Natural killer cell treated with Interleukin-12 subunit alpha and Interleukin-12 subunit beta and Interleukin-15 and Interleukin-18, amount 100 ng/mL, for 72 hours (primary cell): ENCODE measurements at regions not wholly inside any gene's neighbourhood (a gene's known extent, or its start where the extent isn't known, plus 50 kb on each side); places are given as distances from the start of the nearest gene placed in this dataset.

Experiments used
- ATAC-seq, 2 donors: fragments of 150-1000 bp; cut with Tn5 transposase in 1 of 2; sonication (Bioruptor Pico), chemical (Tn5 transposase) in 1 of 2; 2 replicates each; pipeline ENCODE4 v1.10.0; 2021
- DNase-seq: peaks from one replicate; pipeline ENCODE4 v3.0.0; 2022; ENCODE audit warnings: low spot score
- H3K27ac Mint-ChIP-seq, 2 donors: 1 replicate in 1 of 2; 2 replicates in 1 of 2; pipeline ENCODE4 v1.8.0; 2022; ENCODE audit warnings: mixed read lengths in 2 of 2, mild to moderate bottlenecking in 1 of 2, moderate library complexity in 1 of 2
- H3K27me3 Mint-ChIP-seq, 2 donors: 1 replicate in 1 of 2; 2 replicates in 1 of 2; pipeline ENCODE4 v1.8.0; 2022; ENCODE audit warnings: mixed read lengths in 2 of 2
- H3K36me3 Mint-ChIP-seq: one replicate; pipeline ENCODE4 v1.8.0; 2022; ENCODE audit warnings: mixed read lengths
- H3K4me1 Mint-ChIP-seq, 2 donors: 1 replicate in 1 of 2; 2 replicates in 1 of 2; pipeline ENCODE4 v1.8.0; 2022; ENCODE audit warnings: low read depth in 2 of 2, mixed read lengths in 2 of 2, mild to moderate bottlenecking in 1 of 2
- H3K4me3 Mint-ChIP-seq: one replicate; pipeline ENCODE4 v1.8.0; 2022; ENCODE audit warnings: mixed read lengths
- H3K9me3 Mint-ChIP-seq: 2 replicates; pipeline ENCODE4 v1.8.0; 2022; ENCODE audit warnings: mixed read lengths

DNA sequence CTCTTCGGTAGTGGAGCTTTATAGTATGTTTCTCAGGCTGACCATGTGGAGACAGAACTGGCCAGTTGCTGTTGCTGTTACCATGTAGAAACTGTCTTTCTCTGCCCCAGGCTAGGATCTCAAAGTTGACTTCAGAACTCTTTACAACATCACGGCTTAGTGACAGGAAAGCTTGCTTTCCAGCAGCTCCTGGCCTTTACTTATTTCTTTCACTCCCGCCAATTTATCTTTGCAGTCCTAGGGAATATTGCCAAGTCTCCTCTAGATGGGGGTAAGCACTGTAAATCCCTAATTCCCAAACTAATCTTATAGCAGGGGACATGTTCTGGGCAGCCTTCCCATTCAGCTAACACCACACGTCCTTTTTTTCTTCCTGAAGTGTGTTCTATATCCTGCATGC, 631.6 kb downstream of the SPRY1 start:
- ATAC-seq (no peak), DNase-seq (no peak)
- Mint-ChIP-seq H3K4me3 (no peak overlapping the region), H3K9me3 (peaks cover 3% of the 10 kb centered on the region), H3K4me1 (no peaks in the 10 kb centered on the region), H3K27ac (no peak overlapping the region), H3K36me3 (no peaks in the 10 kb centered on the region), H3K27me3 (no peaks in the 10 kb centered on the region)

DNA sequence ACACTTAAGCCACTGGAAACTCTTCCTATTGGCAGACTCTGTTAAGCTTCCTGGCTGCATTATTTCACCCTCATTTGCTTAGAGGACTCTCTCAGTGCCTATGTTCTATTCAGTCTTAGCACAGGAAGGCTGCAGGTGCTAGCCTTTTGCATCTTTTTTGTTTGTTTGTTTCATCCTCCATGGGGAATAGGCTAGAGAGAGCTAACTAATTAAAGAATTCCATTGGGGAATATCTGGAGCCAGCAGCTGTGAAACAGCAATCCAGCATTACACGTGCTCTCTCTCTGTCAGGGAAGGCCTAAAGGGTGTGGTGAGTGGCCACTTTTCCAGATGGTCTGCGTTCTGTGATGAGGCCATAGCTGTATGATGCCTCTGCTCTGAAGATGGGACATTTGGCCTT, 633.6 kb downstream of the SPRY1 start:
- H3K27ac Mint-ChIP-seq, result no peak overlapping the region
- no peak for ATAC-seq
- no peaks in the 10 kb centered on the region for H3K36me3 Mint-ChIP-seq
- H3K27me3 Mint-ChIP-seq, result no peaks in the 10 kb centered on the region
- peaks cover 3% of the 10 kb centered on the region for H3K9me3 Mint-ChIP-seq
- H3K4me1 Mint-ChIP-seq, result no peaks in the 10 kb centered on the region
- H3K4me3 Mint-ChIP-seq, result no peak overlapping the region
- no peak for DNase-seq

DNA sequence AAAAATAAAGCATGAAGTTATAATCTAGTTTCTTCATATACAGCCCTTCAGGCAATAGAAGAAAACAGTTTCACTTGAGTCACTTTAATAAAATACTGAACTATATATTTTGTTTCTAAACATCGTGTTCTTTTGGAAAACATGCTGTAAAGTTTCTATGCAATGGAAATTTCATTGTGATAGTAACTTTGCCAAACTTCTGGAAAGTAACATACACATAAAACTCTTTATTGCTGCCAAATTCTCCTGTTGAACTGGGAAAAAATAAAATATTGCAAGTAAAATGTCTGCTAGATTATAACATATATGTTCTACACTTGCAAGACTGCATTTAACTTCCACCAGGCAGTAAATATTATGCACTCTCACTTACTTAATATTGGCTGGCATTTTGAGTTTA, 635.4 kb downstream of the SPRY1 start:
- Mint-ChIP-seq H3K27me3 (no peaks in the 10 kb centered on the region), H3K36me3 (no peaks in the 10 kb centered on the region), H3K27ac (no peak overlapping the region), H3K4me3 (no peak overlapping the region), H3K4me1 (no peaks in the 10 kb centered on the region), H3K9me3 (peaks cover 2% of the 10 kb centered on the region)
- ATAC-seq (no peak), DNase-seq (no peak)

DNA sequence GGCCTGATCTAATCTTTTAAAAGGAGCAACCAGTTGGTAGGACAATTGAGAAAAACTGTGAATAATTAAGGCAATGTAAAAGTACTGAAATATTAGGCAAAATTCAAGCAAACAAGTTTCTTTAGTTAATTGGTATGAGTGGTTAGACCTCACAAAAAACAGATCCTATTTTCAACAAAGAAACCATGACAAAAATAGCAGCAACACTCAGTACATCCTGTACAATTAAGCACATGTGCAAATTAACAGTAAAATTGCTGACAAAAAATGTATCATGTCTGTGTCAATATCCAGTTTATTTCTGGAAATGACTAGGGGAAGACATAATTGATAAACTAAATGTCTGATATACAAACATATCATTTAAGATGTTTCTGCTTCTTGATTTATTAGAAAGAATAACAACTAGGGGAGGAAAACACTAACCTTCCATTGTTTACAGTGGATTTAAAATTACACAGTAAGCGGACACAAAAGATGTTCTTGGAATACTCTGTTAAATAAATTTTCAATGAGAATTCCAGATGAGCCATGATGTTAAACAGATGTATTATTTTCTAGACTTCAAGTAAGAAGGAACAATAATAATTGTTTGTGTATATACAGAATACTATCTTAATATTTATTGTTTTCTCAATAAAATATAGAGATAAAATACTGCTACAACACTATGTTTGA, 638.9 kb downstream of the SPRY1 start:
- Mint-ChIP-seq H3K9me3 (peaks cover 5% of the 10 kb centered on the region), H3K27ac (no peak overlapping the region), H3K27me3 (no peaks in the 10 kb centered on the region), H3K4me3 (no peak overlapping the region), H3K36me3 (no peaks in the 10 kb centered on the region), H3K4me1 (no peaks in the 10 kb centered on the region)
- no peak for DNase-seq
- ATAC-seq, result no peak

DNA sequence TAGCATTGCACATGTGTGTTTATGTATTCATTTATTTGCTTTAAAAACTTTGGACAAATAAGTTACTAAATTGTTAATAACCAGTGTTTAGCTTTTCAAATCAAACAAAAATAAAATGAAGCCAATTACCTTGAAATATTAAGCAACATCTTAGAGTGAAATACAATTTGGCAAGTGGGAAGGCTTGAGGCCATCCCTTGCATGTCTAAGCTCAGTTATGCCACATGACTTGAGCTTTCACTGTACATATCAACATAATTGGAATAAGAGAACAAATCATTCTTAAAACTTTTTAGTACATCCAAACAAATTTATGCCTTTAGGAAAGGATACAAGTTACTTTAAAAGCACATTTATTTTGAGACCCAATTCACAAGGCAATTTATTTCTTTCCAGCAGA, 640.6 kb downstream of the SPRY1 start:
- DNase-seq, result no peak
- H3K4me1 Mint-ChIP-seq, result no peaks in the 10 kb centered on the region
- H3K36me3 Mint-ChIP-seq, result no peaks in the 10 kb centered on the region
- peaks cover 5% of the 10 kb centered on the region for H3K9me3 Mint-ChIP-seq
- no peak overlapping the region for H3K27ac Mint-ChIP-seq
- no peak overlapping the region for H3K4me3 Mint-ChIP-seq
- ATAC-seq, result no peak
- no peaks in the 10 kb centered on the region for H3K27me3 Mint-ChIP-seq

DNA sequence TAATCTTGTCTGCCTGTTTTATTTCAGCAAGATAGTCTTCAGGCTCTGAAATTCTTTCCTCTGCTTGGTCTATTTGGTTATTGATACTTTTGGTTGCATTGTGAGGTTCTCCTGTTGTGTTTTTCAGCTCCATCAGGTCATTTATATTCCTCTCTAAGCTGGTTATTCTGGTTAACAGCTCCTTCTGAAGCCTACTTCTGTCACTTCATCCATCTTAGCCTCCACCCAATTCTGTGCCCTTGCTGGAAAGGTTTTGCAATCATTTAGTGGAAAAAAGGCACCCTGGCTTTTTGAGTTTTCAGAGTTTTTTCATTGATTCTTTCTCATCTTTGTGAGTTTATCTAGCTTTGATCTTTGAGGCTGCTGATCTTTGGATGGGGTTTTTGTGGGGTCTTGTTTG, 647.7 kb downstream of the SPRY1 start:
- H3K4me1 Mint-ChIP-seq, result no peaks in the 10 kb centered on the region
- H3K4me3 Mint-ChIP-seq, result no peak overlapping the region
- H3K9me3 Mint-ChIP-seq, result peaks cover 14% of the 10 kb centered on the region
- ATAC-seq (no peak), DNase-seq (no peak)
- no peaks in the 10 kb centered on the region for H3K36me3 Mint-ChIP-seq
- H3K27me3 Mint-ChIP-seq, result peaks cover 0 to 2% of the 10 kb centered on the region in 2 donors
- no peak overlapping the region for H3K27ac Mint-ChIP-seq

DNA sequence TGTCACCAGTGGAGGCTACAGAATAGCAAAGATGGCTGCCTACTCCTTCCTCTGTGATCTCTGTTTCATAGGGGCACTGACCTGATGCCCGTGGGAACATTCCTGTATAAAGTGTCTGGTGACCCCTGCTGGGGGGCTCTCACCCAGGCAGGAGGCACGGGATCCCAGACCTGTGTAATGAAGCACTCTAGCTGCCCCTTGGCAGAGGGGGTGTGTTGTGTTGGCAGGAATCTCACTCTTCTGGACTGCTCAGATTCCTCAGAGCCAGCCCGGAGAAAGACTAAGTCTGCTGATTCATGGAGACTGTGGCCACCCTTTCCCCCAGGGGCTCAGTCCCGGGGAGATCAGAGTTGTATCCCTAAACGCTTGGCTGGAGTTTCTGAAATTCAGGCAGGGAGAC, 648.3 kb downstream of the SPRY1 start:
- H3K36me3 Mint-ChIP-seq, result no peaks in the 10 kb centered on the region
- peak in 1 of 2 donors; percentile 24 for ATAC-seq
- no peak overlapping the region for H3K4me3 Mint-ChIP-seq
- H3K27me3 Mint-ChIP-seq, result peaks cover 0 to 2% of the 10 kb centered on the region in 2 donors
- no peak for DNase-seq
- H3K9me3 Mint-ChIP-seq, result peaks cover 11% of the 10 kb centered on the region
- H3K4me1 Mint-ChIP-seq, result no peaks in the 10 kb centered on the region
- no peak overlapping the region for H3K27ac Mint-ChIP-seq

DNA sequence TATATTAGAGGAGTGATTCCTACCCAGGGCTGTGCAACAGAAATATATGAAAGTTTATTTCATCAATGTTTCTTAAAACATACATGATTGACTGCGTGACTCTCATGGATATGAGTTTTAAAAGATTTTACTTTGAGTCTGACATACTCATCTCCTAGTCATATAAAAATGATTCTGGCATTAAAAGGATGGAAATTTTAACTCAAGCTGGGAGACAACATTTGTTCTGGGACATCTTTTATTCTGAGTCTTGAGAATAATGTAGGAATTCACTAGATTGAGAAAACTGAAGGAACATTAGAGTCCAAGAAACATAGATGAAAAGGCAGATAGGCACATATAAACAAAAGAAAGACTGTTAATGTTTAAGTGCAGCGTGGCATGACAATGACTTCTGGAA, 649.6 kb downstream of the SPRY1 start:
- Mint-ChIP-seq H3K27me3 (peaks cover 0 to 2% of the 10 kb centered on the region in 2 donors), H3K4me1 (no peaks in the 10 kb centered on the region), H3K9me3 (peaks cover 11% of the 10 kb centered on the region), H3K36me3 (no peaks in the 10 kb centered on the region), H3K27ac (no peak overlapping the region), H3K4me3 (no peak overlapping the region)
- no peak for DNase-seq
- ATAC-seq, result no peak

DNA sequence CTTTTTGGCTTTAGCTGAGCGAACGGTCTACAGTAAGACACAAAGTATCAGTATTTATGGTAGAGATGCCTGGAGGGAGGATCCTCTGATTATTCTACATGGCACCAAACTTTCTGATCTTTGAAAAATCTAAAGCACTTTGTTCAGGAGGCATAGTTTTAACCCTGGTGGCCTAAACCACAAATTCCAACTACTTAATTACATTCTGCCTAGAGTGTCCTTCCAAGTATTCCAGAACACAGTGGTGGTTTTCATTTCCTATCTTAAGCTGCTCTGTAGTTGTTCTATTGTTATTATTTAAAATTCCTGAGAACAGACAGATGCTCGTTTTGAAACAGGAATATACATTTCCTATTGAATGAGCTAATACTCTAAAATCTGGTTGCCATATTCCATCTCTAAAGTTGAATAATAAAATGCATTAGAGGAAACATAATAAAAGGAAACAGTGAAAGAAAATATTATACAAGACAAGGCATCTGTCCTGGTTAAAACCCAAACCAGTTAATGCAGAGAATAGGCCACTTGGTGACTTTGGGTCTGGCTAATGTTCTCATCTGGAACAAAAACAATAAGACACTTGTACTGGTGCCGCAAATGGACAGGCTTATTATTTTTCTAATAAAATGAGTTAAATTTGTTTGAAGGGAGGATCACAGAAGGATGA, 657.4 kb downstream of the SPRY1 start:
- Mint-ChIP-seq H3K36me3 (no peaks in the 10 kb centered on the region), H3K9me3 (peaks cover 8% of the 10 kb centered on the region), H3K27ac (no peak overlapping the region), H3K4me1 (no peaks in the 10 kb centered on the region), H3K27me3 (peaks cover 0 to 8% of the 10 kb centered on the region in 2 donors), H3K4me3 (no peak overlapping the region)
- DNase-seq (no peak), ATAC-seq (no peak)

DNA sequence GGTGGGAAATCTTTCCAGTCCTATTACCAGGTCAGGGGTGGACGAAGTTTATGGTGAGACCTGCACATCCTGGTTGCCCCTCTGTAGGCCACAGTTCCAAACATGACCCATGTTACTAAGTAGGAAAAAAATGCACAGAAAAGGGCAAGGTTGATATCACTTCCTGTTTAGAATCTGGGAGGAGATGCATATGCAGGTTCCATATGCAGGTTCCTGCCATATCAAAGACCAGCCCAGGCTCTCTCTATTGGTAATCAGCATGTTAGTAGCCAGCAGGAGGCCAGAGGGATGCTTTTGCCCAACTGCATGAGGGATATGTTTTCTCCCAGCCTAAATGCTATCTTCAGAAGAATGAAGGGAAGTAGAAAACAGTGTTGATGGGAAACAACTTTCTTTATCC, 657.2 kb downstream of the ANKRD50 start:
- Mint-ChIP-seq H3K36me3 (no peaks in the 10 kb centered on the region), H3K4me3 (no peak overlapping the region), H3K4me1 (no peaks in the 10 kb centered on the region), H3K9me3 (peaks cover 8% of the 10 kb centered on the region), H3K27me3 (peaks cover 0 to 8% of the 10 kb centered on the region in 2 donors), H3K27ac (no peak overlapping the region)
- ATAC-seq (no peak), DNase-seq (no peak)

DNA sequence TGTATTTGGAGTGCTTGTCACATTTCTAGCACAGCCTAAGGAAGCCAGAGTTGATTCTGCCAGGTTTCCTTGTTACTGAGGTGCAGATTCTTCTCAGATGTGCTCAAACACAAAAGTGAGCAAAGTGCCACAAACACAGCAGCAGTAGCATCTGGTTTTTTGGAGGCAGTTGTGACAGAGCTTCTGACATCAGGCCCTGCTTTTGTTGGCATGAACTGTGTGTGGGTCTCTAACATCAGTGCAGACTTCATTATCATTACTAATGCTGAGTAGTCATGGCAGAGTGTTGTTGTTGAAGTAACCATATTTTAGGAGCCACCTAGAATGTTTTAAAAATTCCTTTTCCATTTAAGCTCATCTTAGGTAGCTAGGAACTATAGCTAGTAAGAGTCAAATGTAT, 656.6 kb downstream of the ANKRD50 start:
- peaks cover 0 to 5% of the 10 kb centered on the region in 2 donors for H3K4me1 Mint-ChIP-seq
- no peak for ATAC-seq
- H3K36me3 Mint-ChIP-seq, result no peaks in the 10 kb centered on the region
- H3K27ac Mint-ChIP-seq, result no peak overlapping the region
- H3K4me3 Mint-ChIP-seq, result no peak overlapping the region
- DNase-seq, result no peak
- peaks cover 8% of the 10 kb centered on the region for H3K9me3 Mint-ChIP-seq
- H3K27me3 Mint-ChIP-seq, result peaks cover 0 to 8% of the 10 kb centered on the region in 2 donors

DNA sequence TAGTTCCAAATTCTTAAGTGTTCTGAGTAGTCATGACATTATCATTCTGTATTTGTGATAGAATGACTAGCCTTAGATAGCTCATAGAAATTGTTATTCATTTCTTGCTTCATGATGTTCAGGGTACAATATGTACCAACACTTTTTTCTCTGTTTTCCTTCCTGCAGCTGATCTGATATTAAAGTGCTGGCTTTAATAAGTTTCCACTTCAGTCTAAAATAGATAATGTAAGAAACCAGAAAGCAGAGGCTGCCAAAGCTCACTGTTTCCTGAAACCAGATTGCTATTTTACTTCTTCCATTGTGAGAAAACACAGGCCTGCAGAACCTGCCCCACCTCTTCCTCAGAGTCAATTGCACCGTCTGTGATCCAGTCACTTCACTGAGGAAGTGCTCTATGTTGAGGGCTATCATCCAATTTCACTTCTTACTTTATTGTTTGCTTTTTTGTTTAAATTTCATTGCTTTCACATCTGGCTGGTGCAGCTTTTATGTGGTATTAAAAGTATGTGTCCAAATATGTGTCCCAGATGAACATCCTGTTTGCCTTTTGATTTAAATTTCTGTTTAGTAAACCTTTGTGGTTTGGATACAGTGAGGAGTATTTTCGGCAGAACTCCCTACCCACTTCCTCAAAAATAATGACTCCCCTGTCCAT, 652.1 kb downstream of the ANKRD50 start:
- ATAC-seq (no peak), DNase-seq (no peak)
- Mint-ChIP-seq H3K36me3 (no peaks in the 10 kb centered on the region), H3K27ac (no peak overlapping the region), H3K9me3 (peaks cover 8% of the 10 kb centered on the region), H3K27me3 (no peaks in the 10 kb centered on the region), H3K4me1 (peaks cover 0 to 5% of the 10 kb centered on the region in 2 donors), H3K4me3 (no peak overlapping the region)

DNA sequence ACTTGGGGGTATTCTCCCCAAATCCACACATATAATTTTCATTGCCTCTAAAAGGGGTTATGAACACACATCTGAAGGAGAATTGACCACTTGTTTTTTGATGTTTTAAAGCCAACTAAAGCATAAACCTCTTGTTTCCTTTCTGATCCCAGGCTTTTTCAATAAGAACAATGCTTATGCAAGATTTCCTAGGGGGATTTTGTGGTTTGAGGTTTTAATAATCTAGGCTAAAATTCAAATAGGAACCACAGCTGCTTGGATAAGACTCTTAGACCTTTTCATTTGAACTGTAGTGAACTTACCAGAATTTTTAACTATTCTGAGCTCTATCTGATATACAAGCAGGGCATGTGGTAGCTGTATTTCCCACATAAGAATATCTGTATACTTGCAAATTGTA, 651.1 kb downstream of the ANKRD50 start:
- ATAC-seq (no peak), DNase-seq (no peak)
- no peaks in the 10 kb centered on the region for H3K27me3 Mint-ChIP-seq
- no peaks in the 10 kb centered on the region for H3K36me3 Mint-ChIP-seq
- H3K4me3 Mint-ChIP-seq, result no peak overlapping the region
- peaks cover 0 to 5% of the 10 kb centered on the region in 2 donors for H3K4me1 Mint-ChIP-seq
- H3K27ac Mint-ChIP-seq, result no peak overlapping the region
- H3K9me3 Mint-ChIP-seq, result peaks cover 8% of the 10 kb centered on the region

DNA sequence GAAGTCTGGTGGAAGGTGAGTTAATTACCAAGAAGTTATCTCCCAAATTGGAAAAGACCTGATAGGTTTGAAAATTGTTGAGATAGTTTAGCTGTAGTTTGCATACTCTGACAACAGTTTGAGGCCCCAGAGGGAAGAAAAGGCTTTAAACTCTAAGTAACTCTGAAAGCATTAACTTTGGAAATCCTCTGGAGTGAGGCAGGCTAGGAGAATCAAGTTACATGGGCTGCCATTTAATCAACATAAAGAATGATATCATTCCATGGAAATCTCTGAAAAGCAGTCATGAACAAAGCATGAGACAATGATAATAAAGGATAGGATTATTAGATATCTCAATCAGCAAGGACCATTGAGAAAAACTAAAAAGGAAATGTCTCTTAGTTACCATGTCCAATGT, 647.1 kb downstream of the ANKRD50 start:
- H3K4me3 Mint-ChIP-seq, result no peak overlapping the region
- H3K36me3 Mint-ChIP-seq, result peaks cover 2% of the 10 kb centered on the region
- peaks cover 0 to 5% of the 10 kb centered on the region in 2 donors for H3K4me1 Mint-ChIP-seq
- DNase-seq (no peak), ATAC-seq (no peak)
- H3K9me3 Mint-ChIP-seq, result peaks cover 14% of the 10 kb centered on the region
- H3K27ac Mint-ChIP-seq, result no peak overlapping the region
- no peaks in the 10 kb centered on the region for H3K27me3 Mint-ChIP-seq
